ENCODE measurements at regions not wholly inside any gene's neighbourhood (a gene's known extent, or its start where the extent isn't known, plus 50 kb on each side); places are given as distances from the start of the nearest gene placed in this dataset.

- no peak for TF ChIP-seq USF2 (CRISPR knock-in tag; IDR thresholded peaks at IDR 0.05)
- no peak for TF ChIP-seq SMAD4 (CRISPR knock-in tag; IDR thresholded peaks at IDR 0.05)
- TF ChIP-seq CTCF (IDR thresholded peaks at IDR 0.05): no peak
- no peak for TF ChIP-seq NR1H2 (CRISPR knock-in tag; IDR thresholded peaks at IDR 0.05)
- no peak for TF ChIP-seq PREB (CRISPR knock-in tag; IDR thresholded peaks at IDR 0.05; ENCODE audit: borderline replicate concordance)
- no peak for TF ChIP-seq ATF2 (CRISPR knock-in tag; IDR thresholded peaks at IDR 0.05; ENCODE audit: borderline replicate concordance, low read depth)
- TF ChIP-seq E2F5 (CRISPR knock-in tag; IDR thresholded peaks at IDR 0.05): no peak
- no peak for TF ChIP-seq ZNF263 (CRISPR knock-in tag; IDR thresholded peaks at IDR 0.05; ENCODE audit: low read depth)
These were observed 237.0 kb upstream of the SEMA3C start for GRCh38 chr7:81155654-81156373.
